ENCODE measurements at regions not wholly inside any gene's neighbourhood (a gene's known extent, or its start where the extent isn't known, plus 50 kb on each side); places are given as distances from the start of the nearest gene placed in this dataset.

GRCh38 chrX:39827951-39828350, 269.8 kb downstream of the BCOR start:
- H3K27me3 ChIP-seq, result no peaks in the 10 kb centered on the region
- DNase-seq, result no peak
- H3K9me3 ChIP-seq, result no peaks in the 10 kb centered on the region
- H3K4me3 ChIP-seq, result no peak overlapping the region
- H3K36me3 ChIP-seq, result no peaks in the 10 kb centered on the region
- no peak overlapping the region for H3K27ac ChIP-seq
- TF ChIP-seq POLR2A (IDR thresholded peaks at IDR 0.05), result no peak
- no peak for TF ChIP-seq CTCF (IDR thresholded peaks at IDR 0.05)
- no peak for TF ChIP-seq EP300 (IDR thresholded peaks at IDR 0.05)
- intact Hi-C loops (cut with DNase I), result no loop called here
- 82 to 90% (median 83%) methylated on average over 12 to 14 of the region's 14 CpGs for WGBS, 3 donors
- H3K4me1 ChIP-seq (ENCODE audit: insufficient read depth), result no peaks in the 10 kb centered on the region

- no peak for DNase-seq
- no peak overlapping the region for H3K4me3 ChIP-seq
- TF ChIP-seq CTCF (IDR thresholded peaks at IDR 0.05) (no peak), EP300 (IDR thresholded peaks at IDR 0.05) (no peak), POLR2A (IDR thresholded peaks at IDR 0.05) (no peak)
- no peaks in the 10 kb centered on the region for H3K4me1 ChIP-seq (ENCODE audit: insufficient read depth)
- H3K9me3 ChIP-seq, result no peaks in the 10 kb centered on the region
- intact Hi-C loops (cut with DNase I), result no loop called here
- no peak overlapping the region for H3K27ac ChIP-seq
- H3K27me3 ChIP-seq, result no peaks in the 10 kb centered on the region
- H3K36me3 ChIP-seq, result no peaks in the 10 kb centered on the region
These were observed 268.8 kb downstream of the BCOR start for GRCh38 chrX:39828971-39829370.

GRCh38 chrX:39829965-39830364, 267.8 kb downstream of the BCOR start:
- no peak overlapping the region for H3K27ac ChIP-seq
- H3K4me1 ChIP-seq (ENCODE audit: insufficient read depth), result no peaks in the 10 kb centered on the region
- no peak for DNase-seq
- H3K36me3 ChIP-seq, result no peaks in the 10 kb centered on the region
- no peaks in the 10 kb centered on the region for H3K27me3 ChIP-seq
- intact Hi-C loops (cut with DNase I), result no loop called here
- WGBS, 3 donors, result 76 to 84% (median 84%) methylated on average over 1 of the region's 1 CpG
- TF ChIP-seq POLR2A (IDR thresholded peaks at IDR 0.05) (no peak), CTCF (IDR thresholded peaks at IDR 0.05) (no peak), EP300 (IDR thresholded peaks at IDR 0.05) (no peak)
- no peak overlapping the region for H3K4me3 ChIP-seq
- H3K9me3 ChIP-seq, result no peaks in the 10 kb centered on the region

GRCh38 chrX:39830414-39830813, 267.3 kb downstream of the BCOR start:
- H3K27ac ChIP-seq, result no peak overlapping the region
- no peaks in the 10 kb centered on the region for H3K36me3 ChIP-seq
- H3K4me1 ChIP-seq (ENCODE audit: insufficient read depth), result no peaks in the 10 kb centered on the region
- H3K4me3 ChIP-seq, result no peak overlapping the region
- TF ChIP-seq POLR2A (IDR thresholded peaks at IDR 0.05) (no peak), CTCF (IDR thresholded peaks at IDR 0.05) (no peak), EP300 (IDR thresholded peaks at IDR 0.05) (no peak)
- H3K9me3 ChIP-seq, result no peaks in the 10 kb centered on the region
- no peak for DNase-seq
- H3K27me3 ChIP-seq, result no peaks in the 10 kb centered on the region
- WGBS, 3 donors, result 48 to 63% (median 59%) methylated on average over 2 of the region's 2 CpGs
- intact Hi-C loops (cut with DNase I), result no loop called here

GRCh38 chrX:39832211-39832610, 265.5 kb downstream of the BCOR start:
- intact Hi-C loops (cut with DNase I), result no loop called here
- no peaks in the 10 kb centered on the region for H3K9me3 ChIP-seq
- no peaks in the 10 kb centered on the region for H3K27me3 ChIP-seq
- no peaks in the 10 kb centered on the region for H3K4me1 ChIP-seq (ENCODE audit: insufficient read depth)
- peak in 1 of 5 donors; percentile 11 for DNase-seq
- no peak overlapping the region for H3K27ac ChIP-seq
- WGBS, 3 donors, result 77 to 80% (median 78%) methylated on average over 11 of the region's 11 CpGs
- H3K36me3 ChIP-seq, result no peaks in the 10 kb centered on the region
- TF ChIP-seq POLR2A (IDR thresholded peaks at IDR 0.05) (no peak), CTCF (IDR thresholded peaks at IDR 0.05) (no peak), EP300 (IDR thresholded peaks at IDR 0.05) (no peak)
- no peak overlapping the region for H3K4me3 ChIP-seq

Data from ovary (tissue), 7 donors.